OCI-LY1 (cell line): ENCODE measurements at regions not wholly inside any gene's neighbourhood (a gene's known extent, or its start where the extent isn't known, plus 50 kb on each side); places are given as distances from the start of the nearest gene placed in this dataset.

Experiments
- EZH2 ChIP-seq: fragments of 200-600 bp; sonication (generic), shearing (Covaris generic); IDR thresholded peaks from 2 replicates; pipeline ENCODE4 v1.8.0; 2017; ENCODE audit warnings: borderline replicate concordance, mixed run types, mild to moderate bottlenecking, antibody characterized with exemption, low read length, moderate library complexity, mixed read lengths
- TF ChIP-seq, protein P1 (sequence below): fragments of 200-600 bp; sonication (generic), shearing (Covaris generic); IDR thresholded peaks from 2 replicates; pipeline ENCODE4 v1.5.1; 2017; ENCODE audit warnings: mild to moderate bottlenecking, antibody characterized with exemption, low read length, moderate library complexity, mixed read lengths

DNA sequence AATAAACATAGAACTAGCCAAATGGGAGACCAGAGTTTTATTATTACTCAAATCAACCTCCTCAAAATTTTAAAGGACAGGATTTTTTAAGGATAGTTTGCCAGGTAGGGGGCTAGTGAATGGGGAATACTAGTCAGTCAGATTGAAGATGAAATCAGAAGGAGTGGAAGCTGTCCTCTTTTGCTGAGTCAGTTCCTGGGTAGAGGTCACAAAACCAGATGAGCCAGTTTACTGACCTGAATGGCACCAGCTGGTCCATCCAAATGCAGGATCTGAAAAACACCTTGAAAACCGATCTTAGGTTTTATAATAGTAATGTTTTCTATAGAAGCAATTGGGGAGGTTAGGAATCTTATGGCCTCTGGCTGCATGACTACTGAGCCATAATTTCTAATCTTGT lies 558.2 kb downstream of the PKHD1 start:
- TF ChIP-seq, protein P1, sequence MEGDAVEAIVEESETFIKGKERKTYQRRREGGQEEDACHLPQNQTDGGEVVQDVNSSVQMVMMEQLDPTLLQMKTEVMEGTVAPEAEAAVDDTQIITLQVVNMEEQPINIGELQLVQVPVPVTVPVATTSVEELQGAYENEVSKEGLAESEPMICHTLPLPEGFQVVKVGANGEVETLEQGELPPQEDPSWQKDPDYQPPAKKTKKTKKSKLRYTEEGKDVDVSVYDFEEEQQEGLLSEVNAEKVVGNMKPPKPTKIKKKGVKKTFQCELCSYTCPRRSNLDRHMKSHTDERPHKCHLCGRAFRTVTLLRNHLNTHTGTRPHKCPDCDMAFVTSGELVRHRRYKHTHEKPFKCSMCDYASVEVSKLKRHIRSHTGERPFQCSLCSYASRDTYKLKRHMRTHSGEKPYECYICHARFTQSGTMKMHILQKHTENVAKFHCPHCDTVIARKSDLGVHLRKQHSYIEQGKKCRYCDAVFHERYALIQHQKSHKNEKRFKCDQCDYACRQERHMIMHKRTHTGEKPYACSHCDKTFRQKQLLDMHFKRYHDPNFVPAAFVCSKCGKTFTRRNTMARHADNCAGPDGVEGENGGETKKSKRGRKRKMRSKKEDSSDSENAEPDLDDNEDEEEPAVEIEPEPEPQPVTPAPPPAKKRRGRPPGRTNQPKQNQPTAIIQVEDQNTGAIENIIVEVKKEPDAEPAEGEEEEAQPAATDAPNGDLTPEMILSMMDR, result no peak
- no peak for TF ChIP-seq EZH2
